Fibroblast of the aortic adventitia (primary cell): ENCODE measurements at regions not wholly inside any gene's neighbourhood (a gene's known extent, or its start where the extent isn't known, plus 50 kb on each side); places are given as distances from the start of the nearest gene placed in this dataset.
"Not testable (repeated sequence)": the region's sequence is repeated elsewhere in the genome, so short reads cannot be mapped to it uniquely, and the experiment has no call there.

Experiments
- DNase-seq: peaks from one replicate; pipeline ENCODE4 v3.0.0-alpha.2; 2010; ENCODE audit warnings: low read depth
- H3K4me3 ChIP-seq: 2 replicates; pipeline ENCODE4 v1.5.1; 2011; ENCODE audit warnings: low read depth, mild to moderate bottlenecking, control low read depth, low read length, moderate library complexity
- CTCF ChIP-seq: IDR thresholded peaks from 2 replicates; pipeline ENCODE4 v1.5.1; 2011; ENCODE audit warnings: mild to moderate bottlenecking, low read length, control low read depth, inconsistent platforms; ENCODE audit not compliant: insufficient read depth

GRCh38 chr10:108346066-108346465 lies 1181.6 kb upstream of the SORCS1 start:
- no peak overlapping the region for H3K4me3 ChIP-seq
- no peak for TF ChIP-seq CTCF
- DNase-seq: no peak

GRCh38 chr10:108338146-108338545 lies 1173.6 kb upstream of the SORCS1 start:
- no peak for DNase-seq
- no peak for TF ChIP-seq CTCF

GRCh38 chr10:108336836-108337235 lies 1172.3 kb upstream of the SORCS1 start:
- no peak for TF ChIP-seq CTCF
- DNase-seq: no peak
- no peak overlapping the region for H3K4me3 ChIP-seq

More at GRCh38 chr10:108338146-108338545, 1173.6 kb upstream of the SORCS1 start:
- H3K4me3 ChIP-seq: no peak overlapping the region

GRCh38 chr10:108327706-108328105 lies 1163.2 kb upstream of the SORCS1 start:
- TF ChIP-seq CTCF: no peak
- no peak for DNase-seq
- no peak overlapping the region for H3K4me3 ChIP-seq

DNA sequence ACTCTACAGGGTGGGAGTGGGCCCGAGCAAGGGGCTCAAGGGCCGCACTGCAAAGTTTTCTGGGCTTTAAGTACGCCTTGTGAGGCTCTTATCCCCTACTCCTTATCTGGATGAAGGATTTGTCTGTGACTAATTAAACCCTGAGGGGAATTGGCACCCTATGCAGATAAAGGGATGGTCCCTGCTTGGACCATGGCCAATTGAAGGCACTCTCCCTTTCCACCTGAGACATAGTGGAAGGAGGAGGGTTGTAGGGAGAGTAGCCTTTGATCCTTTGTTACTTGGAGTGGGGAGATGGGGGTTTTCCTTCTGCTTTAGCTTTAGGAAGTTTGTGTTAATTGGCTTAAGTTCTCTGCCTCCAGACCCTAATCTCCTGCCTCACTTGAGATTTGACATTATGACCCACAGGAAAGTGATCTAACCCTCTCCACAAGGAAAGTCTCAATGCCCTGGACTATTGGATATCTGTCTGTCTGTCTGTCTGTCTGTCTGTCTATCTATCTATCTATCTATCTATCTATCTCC lies 1158.8 kb upstream of the SORCS1 start:
- H3K4me3 ChIP-seq: no peak overlapping the region
- no peak for DNase-seq
- TF ChIP-seq CTCF: no peak

- TF ChIP-seq CTCF: no peak
- DNase-seq: no peak
- H3K4me3 ChIP-seq: no peak overlapping the region
These were observed 1155.1 kb upstream of the SORCS1 start for GRCh38 chr10:108319434-108320222.

DNA sequence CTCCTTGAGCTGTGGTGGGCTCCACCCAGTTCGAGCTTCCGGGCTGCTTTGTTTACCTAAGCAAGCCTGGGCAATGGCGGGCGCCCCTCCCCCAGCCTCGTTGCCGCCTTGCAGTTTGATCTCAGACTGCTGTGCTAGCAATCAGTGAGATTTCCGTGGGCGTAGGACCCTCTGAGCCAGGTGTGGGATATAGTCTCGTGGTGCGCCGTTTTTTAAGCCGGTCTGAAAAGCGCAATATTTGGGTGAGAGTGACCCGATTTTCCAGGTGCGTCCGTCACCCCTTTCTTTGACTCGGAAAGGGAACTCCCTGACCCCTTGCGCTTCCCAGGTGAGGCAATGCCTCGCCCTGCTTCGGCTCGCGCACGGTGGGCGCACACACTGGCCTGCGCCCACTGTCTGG lies 1151.1 kb upstream of the SORCS1 start:
- not testable (repeated sequence) for H3K4me3 ChIP-seq, DNase-seq
